SK-N-SH treated with all-trans-retinoic acid at 6 μM for 48 hours (cell line): ENCODE measurements at regions not wholly inside any gene's neighbourhood (a gene's known extent, or its start where the extent isn't known, plus 50 kb on each side); places are given as distances from the start of the nearest gene placed in this dataset.
"Not testable (repeated sequence)": the region's sequence is repeated elsewhere in the genome, so short reads cannot be mapped to it uniquely, and the experiment has no call there.

Source experiments
- ATAC-seq: fragments of 200-7000 bp; cut with Tn5 transposase; 3 replicates; pipeline ENCODE4 v1.9.1; 2020; ENCODE audit warnings: mild to moderate bottlenecking, moderate library complexity
- ARNTL ChIP-seq: fragments of 450-650 bp; formaldehyde crosslinking; IDR thresholded peaks from 2 replicates; pipeline ENCODE4 v1.5.0; 2020; ENCODE audit warnings: low read depth, mild to moderate bottlenecking, moderate library complexity, borderline replicate concordance
- BACH2 ChIP-seq: fragments of 250-450 bp; sonication (Bioruptor Pico); IDR thresholded peaks from 2 replicates; pipeline ENCODE4 v1.9.0; 2021; ENCODE audit warnings: mild to moderate bottlenecking, borderline replicate concordance
- CREB5 ChIP-seq: fragments of 250-450 bp; sonication (Bioruptor Pico); IDR thresholded peaks from 2 replicates; pipeline ENCODE4 v1.5.1; 2020; ENCODE audit warnings: low read depth, mild to moderate bottlenecking, moderate library complexity
- CSDC2 ChIP-seq: fragments of 250-450 bp; sonication (Bioruptor Pico); IDR thresholded peaks from 2 replicates; pipeline ENCODE4 v1.5.0; 2020; ENCODE audit warnings: mild to moderate bottlenecking, moderate library complexity
- CSRNP3 ChIP-seq: fragments of 250-450 bp; sonication (Bioruptor Pico); IDR thresholded peaks from 2 replicates; pipeline ENCODE4 v1.5.1; 2021; ENCODE audit warnings: mild to moderate bottlenecking, moderate library complexity
- GLIS3 ChIP-seq: fragments of 250-450 bp; sonication (Bioruptor Pico); IDR thresholded peaks from 2 replicates; pipeline ENCODE4 v1.5.0; 2020; ENCODE audit warnings: mild to moderate bottlenecking, moderate library complexity
- ISL1 ChIP-seq: fragments of 250-450 bp; sonication (Bioruptor Pico); IDR thresholded peaks from 2 replicates; pipeline ENCODE4 v2.1.2; 2022; ENCODE audit warnings: mild to moderate bottlenecking, moderate library complexity
- PATZ1 ChIP-seq: fragments of 250-450 bp; sonication (Bioruptor Pico); IDR thresholded peaks from 2 replicates; pipeline ENCODE4 v1.8.0; 2020; ENCODE audit warnings: mild to moderate bottlenecking, moderate library complexity, borderline replicate concordance
- POU6F1 ChIP-seq: fragments of 250-450 bp; sonication (Bioruptor Pico); IDR thresholded peaks from 2 replicates; pipeline ENCODE4 v1.8.0; 2021; ENCODE audit warnings: low read depth, mild to moderate bottlenecking, moderate library complexity, borderline replicate concordance
- TOX ChIP-seq: fragments of 250-450 bp; sonication (Bioruptor Pico); IDR thresholded peaks from 2 replicates; pipeline ENCODE4 v1.8.0; 2021; ENCODE audit warnings: mild to moderate bottlenecking, moderate library complexity, borderline replicate concordance
- ZC3H10 ChIP-seq: fragments of 250-450 bp; sonication (Bioruptor Pico); IDR thresholded peaks from 2 replicates; pipeline ENCODE4 v1.5.1; 2021; ENCODE audit warnings: mild to moderate bottlenecking, moderate library complexity
- ZFP3 ChIP-seq: fragments of 250-450 bp; sonication (Bioruptor Pico); IDR thresholded peaks from 2 replicates; pipeline ENCODE4 v1.5.0; 2020; ENCODE audit warnings: mild to moderate bottlenecking, moderate library complexity
- ZFP30 ChIP-seq: fragments of 450-650 bp; formaldehyde crosslinking; IDR thresholded peaks from 2 replicates; pipeline ENCODE4 v1.5.0; 2022; ENCODE audit warnings: mild to moderate bottlenecking, moderate library complexity
- ZNF565 ChIP-seq: fragments of 450-650 bp; formaldehyde crosslinking; conservative IDR thresholded peaks from 2 replicates; pipeline ENCODE4 v1.5.0; 2020; ENCODE audit warnings: low read depth, mild to moderate bottlenecking, moderate library complexity
- ZNF70 ChIP-seq: fragments of 450-650 bp; formaldehyde crosslinking; IDR thresholded peaks from 2 replicates; pipeline ENCODE4 v1.5.0; 2020; ENCODE audit warnings: mild to moderate bottlenecking, moderate library complexity

GRCh38 chr2:8121826-8122513 lies 559.9 kb upstream of the ID2 start:
- peak; percentile 60 for ATAC-seq
- TF ChIP-seq CSDC2, result peak; percentile 39; the same call in 1 of the 2 replicates
- no peak for TF ChIP-seq ZNF565 (CRISPR knock-in tag)
- TF ChIP-seq ISL1 (CRISPR knock-in tag), result peak; percentile 80

- TF ChIP-seq ZFP3 (no peak), POU6F1 (no peak), TOX (no peak), ZNF70 (CRISPR knock-in tag) (no peak), ARNTL (CRISPR knock-in tag) (no peak), ZFP30 (CRISPR knock-in tag) (no peak), BACH2 (no peak), GLIS3 (CRISPR knock-in tag) (no peak)
- ATAC-seq, result no peak
Measured at GRCh38 chr2:8122520-8122919, 559.3 kb upstream of the ID2 start.

GRCh38 chr2:8123464-8123863 lies 558.4 kb upstream of the ID2 start:
- no peak for TF ChIP-seq GLIS3 (CRISPR knock-in tag)
- no peak for ATAC-seq

GRCh38 chr2:8125741-8126711 lies 555.8 kb upstream of the ID2 start:
- no peak; the same call in 2 of the 3 replicates for ATAC-seq
- TF ChIP-seq BACH2 (no peak), CREB5 (CRISPR knock-in tag) (no peak), PATZ1 (CRISPR knock-in tag) (no peak), CSDC2 (no peak), CSRNP3 (CRISPR knock-in tag) (no peak), ZC3H10 (CRISPR knock-in tag) (no peak), ZFP30 (CRISPR knock-in tag) (no peak)

GRCh38 chr2:8126783-8127182 lies 555.1 kb upstream of the ID2 start:
- no peak for ATAC-seq
- TF ChIP-seq POU6F1 (no peak), ZFP30 (CRISPR knock-in tag) (no peak)

GRCh38 chr2:8131423-8131822 lies 550.4 kb upstream of the ID2 start:
- ATAC-seq, result not testable (repeated sequence)
